ENCODE measurements at regions not wholly inside any gene's neighbourhood (a gene's known extent, or its start where the extent isn't known, plus 50 kb on each side); places are given as distances from the start of the nearest gene placed in this dataset.

DNA sequence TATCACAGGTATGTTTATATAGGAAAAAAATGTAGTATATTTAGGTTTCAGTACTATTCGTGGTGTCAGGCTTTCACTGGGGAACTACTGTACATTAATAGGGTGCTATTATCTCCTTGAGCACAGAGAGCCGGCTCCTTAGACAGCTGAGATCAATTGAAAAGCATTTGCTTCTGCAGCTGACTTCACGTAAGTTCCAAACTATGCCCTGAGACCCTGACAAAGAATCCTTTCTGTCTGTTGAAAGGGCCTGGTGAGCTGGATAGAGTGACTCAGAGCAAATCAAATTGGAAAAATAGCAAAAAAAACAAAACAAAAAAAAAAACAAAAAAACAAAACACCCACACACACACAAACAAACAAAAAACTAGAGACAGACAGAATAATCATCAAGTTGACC, 652.0 kb downstream of the MTRR start:
- TF ChIP-seq CTCF (IDR thresholded peaks at IDR 0.05), result no peak
- TF ChIP-seq POLR2AphosphoS5 (IDR thresholded peaks at IDR 0.05), result no peak
